GM21526 (cell line): ENCODE measurements at regions not wholly inside any gene's neighbourhood (a gene's known extent, or its start where the extent isn't known, plus 50 kb on each side); places are given as distances from the start of the nearest gene placed in this dataset.
"Not testable (repeated sequence)": the region's sequence is repeated elsewhere in the genome, so short reads cannot be mapped to it uniquely, and the experiment has no call there.

Experiments used
- ATAC-seq: cut with Tn5 transposase; IDR thresholded peaks from one replicate; pipeline ENCODE4 v1.9.1; 2021; ENCODE audit warnings: moderate library complexity; ENCODE audit not compliant: unreplicated experiment, low FRiP score

GRCh38 chr6:144782634-144783033, 497.5 kb downstream of the UTRN start:
- ATAC-seq = no peak

GRCh38 chr6:144785056-144785455, 499.9 kb downstream of the UTRN start:
- no peak for ATAC-seq

- ATAC-seq = no peak
Measured at GRCh38 chr6:144786825-144787224, 501.7 kb downstream of the UTRN start.

- no peak for ATAC-seq
Measured at GRCh38 chr6:144793744-144794143, 508.6 kb downstream of the UTRN start.

- not testable (repeated sequence) for ATAC-seq
Measured at GRCh38 chr6:144795022-144795421, 509.9 kb downstream of the UTRN start.

- ATAC-seq = no peak
Measured at GRCh38 chr6:144796070-144796469, 510.9 kb downstream of the UTRN start.

GRCh38 chr6:144797881-144798589, 512.9 kb downstream of the UTRN start:
- no peak for ATAC-seq

GRCh38 chr6:144804246-144804790, 519.2 kb downstream of the UTRN start:
- no peak for ATAC-seq

GRCh38 chr6:144805049-144805448, 519.9 kb downstream of the UTRN start:
- no peak for ATAC-seq

GRCh38 chr6:144806222-144806621, 521.1 kb downstream of the UTRN start:
- no peak for ATAC-seq

- ATAC-seq = no peak
Measured at GRCh38 chr6:144809120-144809519, 524.0 kb downstream of the UTRN start.

GRCh38 chr6:144809969-144810368, 524.8 kb downstream of the UTRN start:
- no peak for ATAC-seq

- no peak for ATAC-seq
Measured at GRCh38 chr6:144811140-144811539, 526.0 kb downstream of the UTRN start.

GRCh38 chr6:144816936-144817335, 531.8 kb downstream of the UTRN start:
- ATAC-seq = no peak

GRCh38 chr6:144820270-144820669, 535.1 kb downstream of the UTRN start:
- no peak for ATAC-seq

- ATAC-seq = no peak
Measured at GRCh38 chr6:144823131-144823530, 538.0 kb downstream of the UTRN start.

- ATAC-seq = no peak
Measured at GRCh38 chr6:144824018-144824417, 538.9 kb downstream of the UTRN start.

- no peak for ATAC-seq
Measured at GRCh38 chr6:144834426-144835038, 549.4 kb downstream of the UTRN start.

- ATAC-seq = no peak
Measured at GRCh38 chr6:144835322-144835973, 550.3 kb downstream of the UTRN start.

GRCh38 chr6:144840619-144841018, 555.5 kb downstream of the UTRN start:
- ATAC-seq = no peak

GRCh38 chr6:144843701-144844100, 558.6 kb downstream of the UTRN start:
- no peak for ATAC-seq

GRCh38 chr6:144844596-144844995, 559.5 kb downstream of the UTRN start:
- no peak for ATAC-seq
